A549 (cell line): ENCODE measurements at regions not wholly inside any gene's neighbourhood (a gene's known extent, or its start where the extent isn't known, plus 50 kb on each side); places are given as distances from the start of the nearest gene placed in this dataset.

Source experiments
- BHLHE40 ChIP-seq: IDR thresholded peaks from 2 replicates; pipeline ENCODE4 v1.6.1; 2012; ENCODE audit warnings: low read depth, low read length, inconsistent platforms
- CTCF ChIP-seq: fragments of >200 bp; sonication (Bioruptor Twin); formaldehyde crosslinking; IDR thresholded peaks from 3 replicates; pipeline ENCODE4 v1.5.1; 2016
- EHMT2 ChIP-seq: fragments of 200-600 bp; sonication (generic); IDR thresholded peaks from 2 replicates; pipeline ENCODE4 v1.6.1; 2016; ENCODE audit warnings: antibody characterized with exemption, low read depth, mild to moderate bottlenecking, moderate library complexity
- EP300 ChIP-seq, 2 experiments: fragments of >200 bp; sonication (Bioruptor Twin); formaldehyde crosslinking; IDR thresholded peaks; 2 replicates in 1 of 2; 3 replicates in 1 of 2; pipeline ENCODE4 v1.6.1; 2016 to 2017
- MAZ ChIP-seq: fragments of 150-350 bp; IDR thresholded peaks from 2 replicates; pipeline ENCODE4 v1.6.1; 2014; ENCODE audit warnings: antibody characterized with exemption, low read depth, low read length, borderline replicate concordance
- POLR2A ChIP-seq: IDR thresholded peaks from 2 replicates; pipeline ENCODE4 v1.6.1; 2012; ENCODE audit warnings: mild to moderate bottlenecking, low read length
- RAD21 ChIP-seq, 2 experiments: fragments of >200 bp in 1 of 2; sonication (Bioruptor Twin) in 1 of 2; formaldehyde crosslinking in 1 of 2; IDR thresholded peaks in 1 of 2; conservative IDR thresholded peaks in 1 of 2; 2 replicates in 1 of 2; 3 replicates in 1 of 2; pipeline ENCODE4 v1.6.1; 2012 to 2018; ENCODE audit warnings: inconsistent platforms in 1 of 2
- REST ChIP-seq: fragments of 200-600 bp; sonication (generic); IDR thresholded peaks from 2 replicates; pipeline ENCODE4 v1.6.1; 2016; ENCODE audit warnings: antibody characterized with exemption, mild to moderate bottlenecking, moderate library complexity
- SMC3 ChIP-seq: fragments of >200 bp; sonication (Bioruptor Twin); formaldehyde crosslinking; IDR thresholded peaks from 3 replicates; pipeline ENCODE4 v1.6.1; 2018; ENCODE audit warnings: inconsistent platforms

- no peak for TF ChIP-seq REST
- TF ChIP-seq SMC3, result no peak
- no peak for TF ChIP-seq MAZ
- no peak for TF ChIP-seq EP300 (IDR thresholded peaks at IDR 0.05)
- no peak for TF ChIP-seq POLR2A
- no peak for TF ChIP-seq EHMT2
- TF ChIP-seq CTCF, result no peak
- TF ChIP-seq RAD21 (conservative IDR thresholded peaks at IDR 0.05 in 1 of 2, IDR thresholded peaks at IDR 0.05 in 1 of 2), result no peak
- TF ChIP-seq BHLHE40, result no peak
Measured at GRCh38 chr4:96844858-96845490, 1005.1 kb downstream of the PDHA2 start.
